Panc1 (cell line): ENCODE measurements at regions not wholly inside any gene's neighbourhood (a gene's known extent, or its start where the extent isn't known, plus 50 kb on each side); places are given as distances from the start of the nearest gene placed in this dataset.
"Not testable (repeated sequence)": the region's sequence is repeated elsewhere in the genome, so short reads cannot be mapped to it uniquely, and the experiment has no call there.

Source experiments
- ATAC-seq: fragments of 200-7000 bp; cut with Tn5 transposase; 2 replicates; pipeline ENCODE4 v1.9.1; 2020; ENCODE audit warnings: mild to moderate bottlenecking, moderate library complexity
- BruUV-seq: library from RNA; stranded (reverse); fragments of 400-500 nt; replicated peaks from 2 replicates; lab custom pipeline; 2021; lab: Mats Ljungman, UMichigan
- CTCF ChIA-PET: fragments of 300-600 bp; sonication (Branson Sonifier 250); formaldehyde crosslinking; loops from one replicate; lab custom pipeline; 2022; ENCODE audit warnings: antibody characterized with exemption; lab: Charles Lee
- POLR2A ChIA-PET: fragments of 300-600 bp; sonication (Branson Sonifier 250); formaldehyde crosslinking; loops from one replicate; lab custom pipeline; 2022; ENCODE audit warnings: antibody characterized with exemption; lab: Charles Lee
- DNase-seq: peaks from one replicate; pipeline ENCODE4 v3.0.0-alpha.2; 2010; ENCODE audit warnings: low read depth, low spot score
- H3K27ac ChIP-seq: 2 replicates; pipeline ENCODE4 v1.5.1; 2011; ENCODE audit warnings: mild to moderate bottlenecking, low read length, inconsistent platforms
- H3K27me3 ChIP-seq: fragments of 200-500 bp; sonication (Bioruptor generic); 2 replicates; pipeline ENCODE4 v1.6.0; 2014; ENCODE audit warnings: low read length, inconsistent platforms; ENCODE audit not compliant: control insufficient read depth, insufficient read depth
- H3K36me3 ChIP-seq: fragments of 200-500 bp; sonication (Bioruptor generic); 2 replicates; pipeline ENCODE4 v1.5.1; 2014; ENCODE audit warnings: inconsistent platforms, mild to moderate bottlenecking, low read length, moderate library complexity; ENCODE audit not compliant: control insufficient read depth, insufficient read depth
- H3K4me1 ChIP-seq: 2 replicates; pipeline ENCODE4 v1.5.1; 2011; ENCODE audit warnings: inconsistent platforms, mild to moderate bottlenecking, low read length, moderate library complexity; ENCODE audit not compliant: control insufficient read depth, insufficient read depth
- H3K4me3 ChIP-seq, 2 experiments: 2 replicates each; pipeline ENCODE4 v1.5.1; 2011 to 2012; ENCODE audit warnings: low read depth in 2 of 2, low read length in 2 of 2, mild to moderate bottlenecking in 2 of 2, inconsistent platforms in 1 of 2, moderate library complexity in 1 of 2
- H3K9me3 ChIP-seq: fragments of 200-500 bp; sonication (Bioruptor generic); 2 replicates; pipeline ENCODE4 v1.5.1; 2014; ENCODE audit warnings: low read depth, mild to moderate bottlenecking, inconsistent platforms, low read length, moderate library complexity; ENCODE audit not compliant: control insufficient read depth, insufficient read depth
- CTCF ChIP-seq: fragments of 450-650 bp; IDR thresholded peaks from 2 replicates; pipeline ENCODE4 v1.5.1; 2017; ENCODE audit warnings: mild to moderate bottlenecking
- POLR2AphosphoS5 ChIP-seq: IDR thresholded peaks from 2 replicates; pipeline ENCODE4 v1.6.1; 2012; ENCODE audit warnings: mild to moderate bottlenecking, low read depth, low read length, moderate library complexity
- REST ChIP-seq, 2 experiments: IDR thresholded peaks; 2 replicates each; pipeline ENCODE4 v1.6.1; 2011 to 2012; ENCODE audit warnings: low read depth in 2 of 2, control low read depth in 1 of 2, low read length in 1 of 2, mild to moderate bottlenecking in 1 of 2, moderate library complexity in 1 of 2; ENCODE audit not compliant: insufficient read depth in 1 of 2
- SIN3A ChIP-seq: IDR thresholded peaks from 2 replicates; pipeline ENCODE4 v1.6.1; 2012; ENCODE audit warnings: low read depth, mild to moderate bottlenecking, low read length, moderate library complexity, borderline replicate concordance; ENCODE audit not compliant: insufficient read depth
- TCF7L2 ChIP-seq: IDR thresholded peaks from 2 replicates; pipeline ENCODE4 v1.6.1; 2011; ENCODE audit warnings: mild to moderate bottlenecking, low read depth, low read length, inconsistent platforms
- in situ Hi-C: cut with HindIII; loops from 2 replicates; pipeline ENCODE4 v1.10.0; 2016; ENCODE audit warnings: low sequenced_read_pairs, low pct_unique_long_range_greater_than_20kb
- intact Hi-C: fragments of 100-400 bp; cut with micrococcal nuclease; formaldehyde crosslinking; loops from one replicate; pipeline ENCODE4 v1.10.0; 2022; ENCODE audit not compliant: unreplicated experiment

GRCh38 chr5:25407365-25407764 is 762.6 kb upstream of the CDH10 start:
- BruUV-seq, in situ Hi-C loops, POLR2A ChIA-PET, H3K4me3 ChIP-seq, DNase-seq, H3K9me3 ChIP-seq, ATAC-seq, H3K4me1 ChIP-seq, H3K36me3 ChIP-seq, H3K27me3 ChIP-seq, intact Hi-C loops, CTCF ChIA-PET, H3K27ac ChIP-seq: not testable (repeated sequence)

- H3K4me1 ChIP-seq: no peaks in the 10 kb centered on the region
- no peak overlapping the region for H3K4me3 ChIP-seq
- no peaks in the 10 kb centered on the region for H3K36me3 ChIP-seq
- TF ChIP-seq SIN3A: no peak
- no peak for TF ChIP-seq REST (IDR thresholded peaks at IDR 0.05; ENCODE audit: insufficient read depth in 1 of 2, low read depth in 2 of 2, low read length in 1 of 2)
- no peak for TF ChIP-seq CTCF
- TF ChIP-seq TCF7L2: no peak
- TF ChIP-seq POLR2AphosphoS5: no peak
- intact Hi-C loops: loop anchor here (2.0 kb wide), 1 partner anchor 47 kb away; no protein-coding TSS in a partner anchor
- no peak overlapping the region for H3K27ac ChIP-seq
- DNase-seq (no peak), ATAC-seq (no peak)
- no peaks in the 10 kb centered on the region for H3K27me3 ChIP-seq
- in situ Hi-C loops: no loop called here
- ChIA-PET CTCF (no interaction called here), POLR2A (no interaction called here)
- peaks cover 5% of the 10 kb centered on the region; the same call in 1 of the 2 replicates for H3K9me3 ChIP-seq
- no TSS peak for BruUV-seq
Measured at GRCh38 chr5:25405850-25406249, 761.1 kb upstream of the CDH10 start.

- Histone ChIP-seq H3K27me3 (no peaks in the 10 kb centered on the region), H3K36me3 (no peaks in the 10 kb centered on the region), H3K4me3 (no peak overlapping the region), H3K9me3 (peaks cover 5% of the 10 kb centered on the region; the same call in 1 of the 2 replicates), H3K4me1 (no peaks in the 10 kb centered on the region), H3K27ac (no peak overlapping the region)
- no TSS peak for BruUV-seq
- ChIA-PET CTCF (no interaction called here), POLR2A (interaction anchor here (0.5 kb wide), 1 partner anchor 197 kb away, joined by 3 read pairs; no protein-coding TSS in a partner anchor)
- TF ChIP-seq POLR2AphosphoS5 (no peak), REST (IDR thresholded peaks at IDR 0.05; ENCODE audit: insufficient read depth in 1 of 2, low read depth in 2 of 2, low read length in 1 of 2) (no peak), TCF7L2 (no peak), SIN3A (no peak), CTCF (no peak)
- no peak for DNase-seq
- no peak for ATAC-seq
- intact Hi-C loops (no loop called here), in situ Hi-C loops (no loop called here)
Measured at GRCh38 chr5:25399878-25400480, 755.2 kb upstream of the CDH10 start.
